ENCODE measurements at regions not wholly inside any gene's neighbourhood (a gene's known extent, or its start where the extent isn't known, plus 50 kb on each side); places are given as distances from the start of the nearest gene placed in this dataset.

GRCh38 chr12:4134448-4135263 lies 138.9 kb upstream of the CCND2 start:
- no peak for TF ChIP-seq CTCF (IDR thresholded peaks at IDR 0.05)
- H3K4me2 ChIP-seq (replicated peaks; ENCODE audit: extremely low read depth, low read length, poor library complexity, severe bottlenecking): no peak overlapping the region
- intact Hi-C loops (cut with micrococcal nuclease): no loop called here
- H3K4me3 ChIP-seq (replicated peaks in 1 of 3; ENCODE audit: low read depth in 2 of 3, low read length in 3 of 3): no peak overlapping the region
- H2AFZ ChIP-seq (ENCODE audit: insufficient read depth, low read depth, low read length, poor library complexity, severe bottlenecking): no peak overlapping the region
- peaks cover 49% of the 10 kb centered on the region for H3K4me1 Mint-ChIP-seq
- no peaks in the 10 kb centered on the region for H3K36me3 Mint-ChIP-seq
- H3K27ac ChIP-seq (ENCODE audit: low read depth in 1 of 2, low read length in 2 of 2): no peak overlapping the region
- H4K20me1 ChIP-seq (ENCODE audit: insufficient read depth, low read length): no peaks in the 10 kb centered on the region
- peaks cover 0 to 6% (median 4%) of the 10 kb centered on the region in 3 donors for H3K27me3 Mint-ChIP-seq (ENCODE audit: low read depth in 3 of 3)
- no peak overlapping the region for H3K9ac ChIP-seq (ENCODE audit: insufficient read depth, low read length, poor library complexity, severe bottlenecking)
- no peaks in the 10 kb centered on the region for H3K27me3 ChIP-seq (ENCODE audit: control insufficient read depth in 2 of 2, insufficient read depth in 2 of 2, low read length in 2 of 2)
- H3K36me3 ChIP-seq (replicated peaks in 1 of 2; ENCODE audit: control insufficient read depth in 1 of 2, insufficient read depth in 2 of 2, low read length in 2 of 2): no peaks in the 10 kb centered on the region
- H3K4me1 ChIP-seq (ENCODE audit: control insufficient read depth in 1 of 2, insufficient read depth in 2 of 2, low read length in 2 of 2): peaks cover 52% of the 10 kb centered on the region in 2 donors
- no peak for DNase-seq
- no peaks in the 10 kb centered on the region for H3K79me2 ChIP-seq (ENCODE audit: insufficient read depth, low read length)
- H3K4me3 Mint-ChIP-seq: no peak overlapping the region
- peak overlapping the region in 4 of 7 donors; percentile 18 to 82 (median 32) for H3K27ac Mint-ChIP-seq
- H3K9me3 Mint-ChIP-seq: peaks cover 0 to 4% (median 3%) of the 10 kb centered on the region in 7 donors
- WGBS (ENCODE audit: insufficient coverage): 95% methylated on average over 4 of the region's 12 CpGs
- H3K9me3 ChIP-seq (replicated peaks in 1 of 2; ENCODE audit: control insufficient read depth in 1 of 2, insufficient read depth in 1 of 2, low read length in 2 of 2): no peaks in the 10 kb centered on the region

- peak overlapping the region; percentile 20 to 91 (median 71) for H3K27ac Mint-ChIP-seq
Observed at GRCh38 chr12:4133636-4134447, 139.7 kb upstream of the CCND2 start.

More at GRCh38 chr12:4133636-4134447, 139.7 kb upstream of the CCND2 start:
- no peaks in the 10 kb centered on the region for H3K36me3 Mint-ChIP-seq
- Histone ChIP-seq H3K4me3 (replicated peaks in 1 of 3; ENCODE audit: low read depth in 2 of 3, low read length in 3 of 3) (peak overlapping the region in 1 of 3 experiments; percentile 28), H2AFZ (ENCODE audit: insufficient read depth, low read depth, low read length, poor library complexity, severe bottlenecking) (peak overlapping the region; percentile 41), H3K4me1 (ENCODE audit: control insufficient read depth in 1 of 2, insufficient read depth in 2 of 2, low read length in 2 of 2) (peaks cover 52% of the 10 kb centered on the region in 2 donors), H3K36me3 (replicated peaks in 1 of 2; ENCODE audit: control insufficient read depth in 1 of 2, insufficient read depth in 2 of 2, low read length in 2 of 2) (no peaks in the 10 kb centered on the region), H3K79me2 (ENCODE audit: insufficient read depth, low read length) (no peaks in the 10 kb centered on the region), H3K9ac (ENCODE audit: insufficient read depth, low read length, poor library complexity, severe bottlenecking) (no peak overlapping the region), H3K4me2 (replicated peaks; ENCODE audit: extremely low read depth, low read length, poor library complexity, severe bottlenecking) (peak overlapping the region; percentile 36), H3K27ac (ENCODE audit: low read depth in 1 of 2, low read length in 2 of 2) (peak overlapping the region in 1 of 2 donors; percentile 52), H3K9me3 (replicated peaks in 1 of 2; ENCODE audit: control insufficient read depth in 1 of 2, insufficient read depth in 1 of 2, low read length in 2 of 2) (no peaks in the 10 kb centered on the region), H3K27me3 (ENCODE audit: control insufficient read depth in 2 of 2, insufficient read depth in 2 of 2, low read length in 2 of 2) (no peaks in the 10 kb centered on the region), H4K20me1 (ENCODE audit: insufficient read depth, low read length) (no peaks in the 10 kb centered on the region)
- no peak for TF ChIP-seq CTCF (IDR thresholded peaks at IDR 0.05)
- H3K4me3 Mint-ChIP-seq: peak overlapping the region in 1 of 2 donors; percentile 59
- WGBS (ENCODE audit: insufficient coverage): 29% methylated on average over 13 of the region's 15 CpGs
- peak; percentile 42 to 61 (median 50) for DNase-seq
- peaks cover 0 to 6% (median 4%) of the 10 kb centered on the region in 3 donors for H3K27me3 Mint-ChIP-seq (ENCODE audit: low read depth in 3 of 3)
- peaks cover 0 to 4% (median 3%) of the 10 kb centered on the region in 7 donors for H3K9me3 Mint-ChIP-seq
- intact Hi-C loops (cut with micrococcal nuclease): no loop called here
- peaks cover 49% of the 10 kb centered on the region for H3K4me1 Mint-ChIP-seq
